PC-3 (cell line): ENCODE measurements at regions not wholly inside any gene's neighbourhood (a gene's known extent, or its start where the extent isn't known, plus 50 kb on each side); places are given as distances from the start of the nearest gene placed in this dataset.

ENCODE experiments used
- EZH2 ChIP-seq: fragments of 300-600 bp; sonication (generic); IDR thresholded peaks from one replicate; pipeline ENCODE4 v1.6.1; 2017; ENCODE audit warnings: antibody characterized with exemption, mild to moderate bottlenecking, low read length; ENCODE audit not compliant: unreplicated experiment
- TF ChIP-seq, protein P1 (sequence below): fragments of 300-600 bp; sonication (generic); conservative IDR thresholded peaks from 2 replicates; pipeline ENCODE4 v1.5.1; 2017; ENCODE audit warnings: antibody characterized with exemption, low read depth, mild to moderate bottlenecking, low read length

DNA sequence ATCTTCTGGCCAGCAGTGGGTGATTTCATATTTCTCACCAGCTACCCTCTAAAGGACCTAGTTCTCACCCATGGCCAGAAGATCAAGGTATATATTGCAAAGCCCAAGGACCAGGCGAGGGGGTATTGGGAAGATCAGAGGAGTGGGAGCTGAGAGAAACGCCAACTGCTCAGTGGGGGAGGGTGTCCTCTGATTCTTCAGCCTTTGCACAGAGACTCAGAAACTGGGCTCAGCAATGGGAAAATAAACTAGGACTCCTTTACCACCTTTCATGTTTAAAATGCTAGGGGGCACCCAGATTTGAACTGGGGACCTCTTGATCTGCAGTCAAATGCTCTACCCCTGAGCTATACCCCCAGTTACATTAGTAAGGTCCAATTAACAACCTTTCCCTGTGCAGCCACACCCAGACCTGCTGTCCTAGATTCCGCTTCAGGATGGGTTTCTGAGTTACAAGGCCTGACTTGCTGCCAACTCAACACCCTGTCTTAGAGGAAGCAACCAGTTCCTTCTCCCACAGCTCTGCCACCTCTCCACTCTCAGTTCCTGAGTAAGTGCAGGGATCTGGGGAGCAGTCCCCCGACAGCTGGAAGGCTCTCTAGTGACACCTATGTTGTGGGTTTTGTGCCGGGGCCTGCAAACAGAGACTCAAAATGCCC is 93.5 kb downstream of the ZNF783 start:
- TF ChIP-seq, protein P1, sequence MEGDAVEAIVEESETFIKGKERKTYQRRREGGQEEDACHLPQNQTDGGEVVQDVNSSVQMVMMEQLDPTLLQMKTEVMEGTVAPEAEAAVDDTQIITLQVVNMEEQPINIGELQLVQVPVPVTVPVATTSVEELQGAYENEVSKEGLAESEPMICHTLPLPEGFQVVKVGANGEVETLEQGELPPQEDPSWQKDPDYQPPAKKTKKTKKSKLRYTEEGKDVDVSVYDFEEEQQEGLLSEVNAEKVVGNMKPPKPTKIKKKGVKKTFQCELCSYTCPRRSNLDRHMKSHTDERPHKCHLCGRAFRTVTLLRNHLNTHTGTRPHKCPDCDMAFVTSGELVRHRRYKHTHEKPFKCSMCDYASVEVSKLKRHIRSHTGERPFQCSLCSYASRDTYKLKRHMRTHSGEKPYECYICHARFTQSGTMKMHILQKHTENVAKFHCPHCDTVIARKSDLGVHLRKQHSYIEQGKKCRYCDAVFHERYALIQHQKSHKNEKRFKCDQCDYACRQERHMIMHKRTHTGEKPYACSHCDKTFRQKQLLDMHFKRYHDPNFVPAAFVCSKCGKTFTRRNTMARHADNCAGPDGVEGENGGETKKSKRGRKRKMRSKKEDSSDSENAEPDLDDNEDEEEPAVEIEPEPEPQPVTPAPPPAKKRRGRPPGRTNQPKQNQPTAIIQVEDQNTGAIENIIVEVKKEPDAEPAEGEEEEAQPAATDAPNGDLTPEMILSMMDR: peak; percentile 37; the same call in 1 of the 2 replicates
- TF ChIP-seq EZH2: no peak
